ENCODE measurements at regions not wholly inside any gene's neighbourhood (a gene's known extent, or its start where the extent isn't known, plus 50 kb on each side); places are given as distances from the start of the nearest gene placed in this dataset.

GRCh38 chr7:112869111-112869774, 79.0 kb upstream of the TMEM168 start:
- peak; percentile 100 for TF ChIP-seq CTCF (IDR thresholded peaks at IDR 0.05; ENCODE audit: low read length)
- no peak for TF ChIP-seq EZH2 (IDR thresholded peaks at IDR 0.05; ENCODE audit: borderline replicate concordance, low read length)

All from OCI-LY1 (cell line).